Nephron progenitor cell (in vitro differentiated cells): ENCODE measurements at regions not wholly inside any gene's neighbourhood (a gene's known extent, or its start where the extent isn't known, plus 50 kb on each side); places are given as distances from the start of the nearest gene placed in this dataset.

Experiments
- DNase-seq: peaks from one replicate; pipeline ENCODE4 v3.0.0; 2021
- H3K27ac Mint-ChIP-seq: 2 replicates; pipeline ENCODE4 v1.8.0; 2021; ENCODE audit warnings: mild to moderate bottlenecking, moderate library complexity, mixed read lengths
- H3K27me3 Mint-ChIP-seq: 2 replicates; pipeline ENCODE4 v1.8.0; 2021; ENCODE audit warnings: mild to moderate bottlenecking, low read depth, mixed read lengths; ENCODE audit not compliant: poor library complexity
- H3K36me3 Mint-ChIP-seq: 2 replicates; pipeline ENCODE4 v1.8.0; 2021; ENCODE audit warnings: low read depth, mixed read lengths
- H3K4me1 Mint-ChIP-seq: 2 replicates; pipeline ENCODE4 v1.8.0; 2021; ENCODE audit warnings: mixed read lengths
- H3K4me3 Mint-ChIP-seq: 2 replicates; pipeline ENCODE4 v1.8.0; 2021; ENCODE audit warnings: mild to moderate bottlenecking, moderate library complexity, mixed read lengths
- H3K9me3 Mint-ChIP-seq: 2 replicates; pipeline ENCODE4 v1.8.0; 2021; ENCODE audit warnings: mild to moderate bottlenecking, moderate library complexity, mixed read lengths
- CTCF ChIP-seq: fragments of 200-600 bp; sonication (generic); IDR thresholded peaks from 2 replicates; pipeline ENCODE4 v1.5.0; 2021; ENCODE audit warnings: antibody characterized with exemption

- no peak for DNase-seq
- no peaks in the 10 kb centered on the region for H3K36me3 Mint-ChIP-seq
- TF ChIP-seq CTCF: no peak
- peaks cover 4% of the 10 kb centered on the region for H3K27me3 Mint-ChIP-seq
- no peak overlapping the region for H3K27ac Mint-ChIP-seq
- H3K4me3 Mint-ChIP-seq: no peak overlapping the region
- no peaks in the 10 kb centered on the region for H3K9me3 Mint-ChIP-seq
- peaks cover 6% of the 10 kb centered on the region for H3K4me1 Mint-ChIP-seq
Measured at GRCh38 chr10:28186887-28187578, 115.8 kb downstream of the MPP7 start.

- H3K4me3 Mint-ChIP-seq: no peak overlapping the region
- no peak for DNase-seq
- TF ChIP-seq CTCF: no peak
- H3K27ac Mint-ChIP-seq: no peak overlapping the region
- H3K27me3 Mint-ChIP-seq: peaks cover 4% of the 10 kb centered on the region
- H3K9me3 Mint-ChIP-seq: no peaks in the 10 kb centered on the region
- H3K36me3 Mint-ChIP-seq: no peaks in the 10 kb centered on the region
- H3K4me1 Mint-ChIP-seq: peaks cover 6% of the 10 kb centered on the region
Measured at GRCh38 chr10:28186461-28186860, 116.4 kb downstream of the MPP7 start.

DNA sequence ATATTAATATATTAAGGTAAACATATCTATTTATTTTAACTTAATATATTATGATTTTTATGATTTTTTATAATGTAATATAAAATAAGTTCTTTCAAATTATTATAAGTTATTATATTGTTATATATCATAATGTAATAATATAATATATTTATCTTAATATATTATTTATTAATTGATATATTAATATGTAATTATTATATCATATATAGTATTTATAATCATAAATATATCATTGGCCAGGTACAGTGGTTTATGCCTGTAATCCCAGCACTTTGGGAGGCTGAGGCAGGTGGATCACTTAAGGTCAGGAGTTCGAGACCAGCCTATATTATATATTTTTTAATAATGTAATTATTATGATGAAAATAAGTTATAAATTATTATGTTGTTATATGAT lies 118.1 kb downstream of the MPP7 start:
- H3K27me3 Mint-ChIP-seq: peaks cover 4% of the 10 kb centered on the region
- no peaks in the 10 kb centered on the region for H3K36me3 Mint-ChIP-seq
- TF ChIP-seq CTCF: no peak
- no peaks in the 10 kb centered on the region for H3K9me3 Mint-ChIP-seq
- no peak overlapping the region for H3K27ac Mint-ChIP-seq
- no peak for DNase-seq
- H3K4me3 Mint-ChIP-seq: no peak overlapping the region
- H3K4me1 Mint-ChIP-seq: peaks cover 10% of the 10 kb centered on the region

DNA sequence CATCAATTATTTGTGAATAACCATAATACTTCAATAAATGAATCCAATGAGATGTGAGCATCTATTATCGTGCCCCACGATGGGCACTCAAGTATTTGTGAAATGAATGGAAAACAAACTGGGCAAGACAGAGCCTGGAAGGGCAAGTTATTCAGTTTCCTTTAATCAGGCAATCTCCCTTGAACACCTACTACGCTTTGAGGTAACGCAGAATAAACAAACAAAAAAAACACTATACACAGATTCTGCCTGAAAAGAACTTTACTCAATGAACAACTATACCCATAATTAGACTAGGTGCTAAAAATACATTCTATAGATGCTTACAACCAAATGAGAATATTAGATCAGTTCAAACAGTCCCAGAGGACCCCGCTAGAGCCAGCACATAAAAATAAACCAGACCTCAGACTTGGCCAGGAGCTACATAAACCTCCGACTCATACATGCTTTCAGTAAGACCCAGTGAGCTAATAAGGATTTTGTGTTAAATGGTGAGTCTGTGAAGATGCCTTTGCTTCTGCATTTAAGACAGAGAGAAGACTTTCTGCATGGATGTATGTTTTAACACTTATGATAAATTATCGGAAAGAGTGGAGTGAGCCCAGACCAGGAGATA lies 121.3 kb downstream of the MPP7 start:
- no peak overlapping the region for H3K4me3 Mint-ChIP-seq
- H3K27ac Mint-ChIP-seq: no peak overlapping the region
- H3K27me3 Mint-ChIP-seq: no peaks in the 10 kb centered on the region
- H3K4me1 Mint-ChIP-seq: peaks cover 4% of the 10 kb centered on the region
- H3K9me3 Mint-ChIP-seq: no peaks in the 10 kb centered on the region
- DNase-seq: no peak
- TF ChIP-seq CTCF: no peak
- no peaks in the 10 kb centered on the region for H3K36me3 Mint-ChIP-seq

DNA sequence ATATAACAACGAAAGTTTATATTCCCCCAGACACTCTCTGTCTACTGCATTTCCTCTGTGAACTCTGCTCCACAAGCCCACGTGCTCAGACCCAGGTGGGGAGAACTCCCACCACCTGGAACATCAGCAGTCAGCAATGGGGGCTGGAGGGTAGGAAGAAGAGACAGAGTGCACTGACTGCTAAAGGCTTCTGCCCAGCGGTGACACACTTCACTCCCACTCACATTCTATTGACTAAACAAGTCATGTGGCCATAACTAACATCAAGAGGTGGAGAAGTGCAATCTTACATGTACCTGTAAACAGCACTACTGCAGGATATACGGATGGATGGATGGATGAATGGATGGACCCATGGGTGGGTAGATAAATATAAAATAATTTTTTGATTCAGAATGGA lies 122.2 kb downstream of the MPP7 start:
- Mint-ChIP-seq H3K27ac (no peak overlapping the region), H3K9me3 (no peaks in the 10 kb centered on the region), H3K4me3 (no peak overlapping the region), H3K27me3 (no peaks in the 10 kb centered on the region), H3K36me3 (no peaks in the 10 kb centered on the region), H3K4me1 (peaks cover 4% of the 10 kb centered on the region)
- no peak for TF ChIP-seq CTCF
- DNase-seq: no peak

DNA sequence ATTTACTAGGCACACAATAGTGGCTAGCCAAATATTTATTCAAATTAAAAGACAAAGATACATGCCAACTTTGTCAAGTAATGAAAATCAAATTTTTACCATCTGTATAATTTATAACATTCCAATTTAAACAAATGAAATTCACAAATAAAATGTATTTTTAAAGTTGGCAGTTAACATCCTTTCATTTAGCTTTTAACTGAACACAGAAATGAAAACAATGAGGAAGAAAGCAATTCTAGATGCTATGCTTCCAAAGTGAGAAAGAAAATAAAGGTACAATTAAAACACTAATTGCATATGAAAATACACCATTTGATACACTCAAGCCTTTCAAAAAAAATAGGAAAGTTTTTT lies 123.1 kb downstream of the MPP7 start:
- H3K27ac Mint-ChIP-seq: no peak overlapping the region
- TF ChIP-seq CTCF: no peak
- H3K36me3 Mint-ChIP-seq: no peaks in the 10 kb centered on the region
- peaks cover 4% of the 10 kb centered on the region for H3K4me1 Mint-ChIP-seq
- no peak for DNase-seq
- no peak overlapping the region for H3K4me3 Mint-ChIP-seq
- no peaks in the 10 kb centered on the region for H3K9me3 Mint-ChIP-seq
- no peaks in the 10 kb centered on the region for H3K27me3 Mint-ChIP-seq
